GM12878 (cell line): ENCODE measurements at regions not wholly inside any gene's neighbourhood (a gene's known extent, or its start where the extent isn't known, plus 50 kb on each side); places are given as distances from the start of the nearest gene placed in this dataset.
A peak's percentile ranks its signal among the peaks of the same experiment; 100 is the strongest.

Experiments used
- ATAC-seq: fragments of 200-7000 bp; cut with Tn5 transposase; 3 replicates; pipeline ENCODE4 v1.9.1; 2020; ENCODE audit warnings: mild to moderate bottlenecking, moderate library complexity
- BruUV-seq: library from RNA; stranded (reverse); fragments of 400-500 nt; replicated peaks from 2 replicates; lab custom pipeline; 2021; lab: Mats Ljungman, UMichigan
- CTCF ChIA-PET: fragments of 300-600 bp; sonication (Branson Sonifier 250); formaldehyde crosslinking; extraction: SDS; loops from one replicate; lab custom pipeline; 2021; ENCODE audit warnings: inconsistent platforms; lab: Yijun Ruan, JAX
- POLR2A ChIA-PET: fragments of 350-600 bp; formaldehyde crosslinking; extraction: SDS; loops from one replicate; lab custom pipeline; 2021; ENCODE audit warnings: inconsistent platforms; lab: Charles Lee
- RAD21 ChIA-PET: fragments of 300-600 bp; sonication (Branson Sonifier 250); formaldehyde crosslinking; loops from one replicate; lab custom pipeline; 2023; ENCODE audit warnings: antibody characterized with exemption; ENCODE audit not compliant: unreplicated experiment; lab: Charles Lee
- SMC1A ChIA-PET: fragments of 300-600 bp; sonication (Branson Sonifier 250); formaldehyde crosslinking; loops from one replicate; lab custom pipeline; 2023; ENCODE audit not compliant: unreplicated experiment, uncharacterized antibody; lab: Charles Lee
- DNase-seq: peaks from one replicate; pipeline ENCODE4 v3.0.0-alpha.2; 2011; ENCODE audit warnings: low read depth, low spot score
- FAIRE-seq: peaks from 3 replicates; lab custom pipeline; 2011; peaks lifted over from hg19 to GRCh38; lab: Jason Lieb, UNC
- H2AFZ ChIP-seq: 2 replicates; pipeline ENCODE4 v1.6.0; 2011; ENCODE audit warnings: low read depth, low read length, control low read depth; ENCODE audit not compliant: control insufficient read depth
- H3K27ac ChIP-seq: 2 replicates; pipeline ENCODE4 v1.5.1; 2011; ENCODE audit warnings: control low read depth; ENCODE audit not compliant: control insufficient read depth, insufficient read depth
- H3K27me3 ChIP-seq, 2 experiments: replicated peaks in 1 of 2; 2 replicates each; pipeline versions ENCODE4 v1.6.0 to v1.6.1; 2011; ENCODE audit warnings: low read length in 1 of 2; ENCODE audit not compliant: control insufficient read depth in 2 of 2, insufficient read depth in 2 of 2
- H3K36me3 ChIP-seq, 2 experiments: 2 replicates each; pipeline ENCODE4 v1.5.1; 2011; ENCODE audit warnings: low read length in 1 of 2; ENCODE audit not compliant: control insufficient read depth in 2 of 2, insufficient read depth in 2 of 2
- H3K4me1 ChIP-seq: 2 replicates; pipeline ENCODE4 v1.6.1; 2011; ENCODE audit warnings: mild to moderate bottlenecking, low read length, moderate library complexity, mixed read lengths; ENCODE audit not compliant: control insufficient read depth, insufficient read depth
- H3K4me2 ChIP-seq: 2 replicates; pipeline ENCODE4 v1.6.0; 2011; ENCODE audit warnings: control low read depth; ENCODE audit not compliant: control insufficient read depth, insufficient read depth
- H3K4me3 ChIP-seq: fragments of 200-600 bp; sonication (generic); 2 replicates; pipeline ENCODE4 v1.5.1; 2016
- H3K79me2 ChIP-seq: 2 replicates; pipeline ENCODE4 v1.6.0; 2011; ENCODE audit warnings: low read length; ENCODE audit not compliant: control insufficient read depth, insufficient read depth
- H3K9ac ChIP-seq: 2 replicates; pipeline ENCODE4 v1.8.0; 2011; ENCODE audit warnings: low read length, control low read depth, mixed read lengths; ENCODE audit not compliant: control insufficient read depth, insufficient read depth
- H3K9me3 ChIP-seq: replicated peaks from 3 replicates; pipeline ENCODE4 v1.5.1; 2011; ENCODE audit warnings: mild to moderate bottlenecking, low read length; ENCODE audit not compliant: control insufficient read depth, insufficient read depth
- H4K20me1 ChIP-seq: 2 replicates; pipeline ENCODE4 v1.6.0; 2011; ENCODE audit not compliant: control insufficient read depth, insufficient read depth
- DPF2 ChIP-seq: fragments of 450-650 bp; IDR thresholded peaks from 2 replicates; pipeline ENCODE4 v1.6.1; 2017; ENCODE audit warnings: mild to moderate bottlenecking
- EZH2 ChIP-seq: IDR thresholded peaks from 2 replicates; pipeline ENCODE4 v1.6.1; 2012; ENCODE audit warnings: low read depth, mild to moderate bottlenecking, control low read depth, inconsistent platforms, low read length, borderline replicate concordance; ENCODE audit not compliant: control insufficient read depth
- HDAC2 ChIP-seq: fragments of 200-600 bp; sonication (generic); IDR thresholded peaks from 2 replicates; pipeline ENCODE4 v1.6.1; 2017
- KDM1A ChIP-seq: fragments of 200-600 bp; sonication (generic); IDR thresholded peaks from 2 replicates; pipeline ENCODE4 v1.6.1; 2016; ENCODE audit warnings: borderline replicate concordance
- LARP7 ChIP-seq: fragments of 450-650 bp; IDR thresholded peaks from 2 replicates; pipeline ENCODE4 v1.6.1; 2017; ENCODE audit warnings: mild to moderate bottlenecking
- MYC ChIP-seq: IDR thresholded peaks from 2 replicates; pipeline ENCODE4 v1.6.1; 2011; ENCODE audit warnings: mild to moderate bottlenecking, low read length, moderate library complexity, inconsistent platforms; ENCODE audit not compliant: insufficient read depth, insufficient replicate concordance, insufficient read length, severe bottlenecking
- PML ChIP-seq: IDR thresholded peaks from 2 replicates; pipeline ENCODE4 v1.6.1; 2012; ENCODE audit warnings: low read length, inconsistent platforms
- POLR2AphosphoS2 ChIP-seq: IDR thresholded peaks from 2 replicates; pipeline ENCODE4 v1.6.1; 2011; ENCODE audit warnings: low read depth, mild to moderate bottlenecking, low read length, improper control_type of control experiment, moderate library complexity
- RCOR1 ChIP-seq: conservative IDR thresholded peaks from 2 replicates; pipeline ENCODE4 v1.6.1; 2012; ENCODE audit warnings: low read depth, low read length, improper control_type of control experiment
- SMC3 ChIP-seq: IDR thresholded peaks from 2 replicates; pipeline ENCODE4 v1.6.1; 2011; ENCODE audit warnings: low read length, improper control_type of control experiment, borderline replicate concordance
- SP1 ChIP-seq: IDR thresholded peaks from one replicate; pipeline ENCODE4 v1.6.1; 2011; ENCODE audit warnings: low read depth, low read length
- SRF ChIP-seq, 2 experiments: IDR thresholded peaks; 2 replicates each; pipeline ENCODE4 v1.6.1; 2011; ENCODE audit warnings: low read depth in 2 of 2, low read length in 2 of 2, mild to moderate bottlenecking in 1 of 2, moderate library complexity in 1 of 2
- ZNF687 ChIP-seq: fragments of 450-650 bp; IDR thresholded peaks from 2 replicates; pipeline ENCODE4 v1.6.1; 2017; ENCODE audit warnings: mild to moderate bottlenecking, moderate library complexity
- ZSCAN29 ChIP-seq: fragments of 450-650 bp; IDR thresholded peaks from 2 replicates; pipeline ENCODE4 v1.6.1; 2017; ENCODE audit warnings: mild to moderate bottlenecking, moderate library complexity
- WGBS: methylation state at CpG from one replicate; pipeline ENCODE4 v1.1.6; 2016; ENCODE audit warnings: low lambda C conversion rate; ENCODE audit not compliant: insufficient replicate concordance, insufficient coverage; ENCODE audit errors: missing lambda C conversion rate; 5-methylcytosine and 5-hydroxymethylcytosine counted together
- in situ Hi-C: fragments of 300-500 bp; cut with MboI; formaldehyde crosslinking; loops from 9 replicates; pipeline ENCODE4 v1.14.3; 2018; ENCODE audit warnings: mixed read lengths
- intact Hi-C: fragments of 100-400 bp; cut with micrococcal nuclease; formaldehyde crosslinking; loops from one replicate; pipeline ENCODE4 v1.14.2; 2022; ENCODE audit not compliant: unreplicated experiment
- TF ChIP-seq, protein P1 (sequence below): fragments of 450-650 bp; IDR thresholded peaks from 2 replicates; pipeline ENCODE4 v1.6.1; 2017; ENCODE audit warnings: borderline replicate concordance
- TF ChIP-seq, protein P2 (sequence below): IDR thresholded peaks from 2 replicates; pipeline ENCODE4 v1.6.1; 2012; ENCODE audit warnings: low read depth, low read length, improper control_type of control experiment

DNA sequence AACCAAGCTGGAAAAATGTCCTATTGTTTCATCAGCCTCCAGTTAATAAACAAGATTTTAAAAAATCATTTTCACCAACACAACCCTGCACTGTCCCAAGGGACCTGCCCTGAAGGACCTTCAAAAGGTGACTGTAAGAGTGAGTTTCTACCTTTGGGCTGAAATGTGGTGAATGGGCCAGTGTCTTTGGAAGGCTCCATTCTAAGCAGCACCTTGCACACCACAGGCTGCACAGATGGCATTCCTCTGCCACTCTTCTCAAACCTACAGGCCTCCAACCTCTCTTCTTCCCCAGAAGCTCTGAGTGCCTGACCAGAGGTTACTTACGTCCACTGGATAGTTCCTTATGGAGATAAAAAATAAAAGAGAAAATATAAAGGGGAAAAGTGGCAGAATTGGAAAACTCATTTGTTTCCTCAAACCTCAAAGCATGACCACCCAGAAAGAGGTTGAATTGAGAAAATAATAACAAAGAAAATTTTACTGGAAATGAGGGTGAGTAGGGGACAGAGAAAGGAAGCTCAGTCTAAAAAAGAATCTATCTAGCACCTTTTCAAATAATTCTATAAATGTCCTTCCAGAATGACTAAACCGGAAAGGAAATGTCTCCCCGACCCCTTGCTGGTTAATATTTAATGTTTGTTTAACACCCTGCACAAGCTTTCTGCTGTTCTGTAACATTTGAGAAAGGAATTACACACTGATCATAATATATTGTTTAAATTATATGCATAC, 175.7 kb downstream of the METTL4 start:
- Histone ChIP-seq H3K79me2 (no peaks in the 10 kb centered on the region), H3K36me3 (no peaks in the 10 kb centered on the region), H3K9ac (no peak overlapping the region), H3K27ac (no peak overlapping the region), H3K27me3 (no peaks in the 10 kb centered on the region), H3K4me1 (no peaks in the 10 kb centered on the region), H2AFZ (no peak overlapping the region), H3K4me3 (no peak overlapping the region), H3K4me2 (no peak overlapping the region), H3K9me3 (no peaks in the 10 kb centered on the region), H4K20me1 (no peaks in the 10 kb centered on the region)
- intact Hi-C loops: no loop called here
- ChIA-PET RAD21 (interaction anchor here (0.6 to 2.0 kb wide), 8 partner anchors 14 to 127 kb away, joined by 3 to 10 read pairs (median 3); no protein-coding TSS in a partner anchor), SMC1A (interaction anchor here (0.6 to 3.4 kb wide), 16 partner anchors 7 to 1102 kb away, joined by 3 to 16 read pairs (median 3); no protein-coding TSS in a partner anchor), CTCF (interaction anchor here (0.7 to 1.6 kb wide), 8 partner anchors 11 to 151 kb away, joined by 3 to 6 read pairs (median 4); no protein-coding TSS in a partner anchor), POLR2A (interaction anchor here (1.0 to 3.4 kb wide), 2 partner anchors 10 to 82 kb away, joined by 3 to 10 read pairs; no protein-coding TSS in a partner anchor)
- WGBS: 10% methylated on average over 3 of the region's 3 CpGs
- no TSS peak for BruUV-seq
- ATAC-seq (peak; percentile 83), DNase-seq (no peak), FAIRE-seq (peak; percentile 59)
- in situ Hi-C loops: no loop called here
- TF ChIP-seq ZNF687: no peak
- TF ChIP-seq DPF2: peak; percentile 69; the same call in 1 of the 2 replicates
- no peak for TF ChIP-seq LARP7
- no peak for TF ChIP-seq MYC
- no peak for TF ChIP-seq HDAC2
- TF ChIP-seq, protein P1, sequence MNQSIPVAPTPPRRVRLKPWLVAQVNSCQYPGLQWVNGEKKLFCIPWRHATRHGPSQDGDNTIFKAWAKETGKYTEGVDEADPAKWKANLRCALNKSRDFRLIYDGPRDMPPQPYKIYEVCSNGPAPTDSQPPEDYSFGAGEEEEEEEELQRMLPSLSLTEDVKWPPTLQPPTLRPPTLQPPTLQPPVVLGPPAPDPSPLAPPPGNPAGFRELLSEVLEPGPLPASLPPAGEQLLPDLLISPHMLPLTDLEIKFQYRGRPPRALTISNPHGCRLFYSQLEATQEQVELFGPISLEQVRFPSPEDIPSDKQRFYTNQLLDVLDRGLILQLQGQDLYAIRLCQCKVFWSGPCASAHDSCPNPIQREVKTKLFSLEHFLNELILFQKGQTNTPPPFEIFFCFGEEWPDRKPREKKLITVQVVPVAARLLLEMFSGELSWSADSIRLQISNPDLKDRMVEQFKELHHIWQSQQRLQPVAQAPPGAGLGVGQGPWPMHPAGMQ: no peak
- TF ChIP-seq PML: no peak
- no peak for TF ChIP-seq SRF (IDR thresholded peaks at IDR 0.05; ENCODE audit: low read depth in 2 of 2, low read length in 2 of 2)
- no peak for TF ChIP-seq ZSCAN29
- TF ChIP-seq, protein P2, sequence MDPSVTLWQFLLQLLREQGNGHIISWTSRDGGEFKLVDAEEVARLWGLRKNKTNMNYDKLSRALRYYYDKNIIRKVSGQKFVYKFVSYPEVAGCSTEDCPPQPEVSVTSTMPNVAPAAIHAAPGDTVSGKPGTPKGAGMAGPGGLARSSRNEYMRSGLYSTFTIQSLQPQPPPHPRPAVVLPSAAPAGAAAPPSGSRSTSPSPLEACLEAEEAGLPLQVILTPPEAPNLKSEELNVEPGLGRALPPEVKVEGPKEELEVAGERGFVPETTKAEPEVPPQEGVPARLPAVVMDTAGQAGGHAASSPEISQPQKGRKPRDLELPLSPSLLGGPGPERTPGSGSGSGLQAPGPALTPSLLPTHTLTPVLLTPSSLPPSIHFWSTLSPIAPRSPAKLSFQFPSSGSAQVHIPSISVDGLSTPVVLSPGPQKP: no peak
- no peak for TF ChIP-seq POLR2AphosphoS2
- no peak for TF ChIP-seq EZH2
- no peak for TF ChIP-seq SMC3
- TF ChIP-seq KDM1A: no peak
- TF ChIP-seq SP1: no peak
- no peak; the same call in 1 of the 2 replicates for TF ChIP-seq RCOR1
